Erythroblast (primary cell): ENCODE measurements at regions not wholly inside any gene's neighbourhood (a gene's known extent, or its start where the extent isn't known, plus 50 kb on each side); places are given as distances from the start of the nearest gene placed in this dataset.

Source experiments
- GATA1 ChIP-seq: IDR thresholded peaks from 2 replicates; pipeline ENCODE4 v1.6.1; 2011; ENCODE audit warnings: low read depth, mild to moderate bottlenecking, control low read depth, low read length, moderate library complexity
- POLR2A ChIP-seq: IDR thresholded peaks from 2 replicates; pipeline ENCODE4 v1.6.1; 2011; ENCODE audit warnings: mild to moderate bottlenecking, low read length

DNA sequence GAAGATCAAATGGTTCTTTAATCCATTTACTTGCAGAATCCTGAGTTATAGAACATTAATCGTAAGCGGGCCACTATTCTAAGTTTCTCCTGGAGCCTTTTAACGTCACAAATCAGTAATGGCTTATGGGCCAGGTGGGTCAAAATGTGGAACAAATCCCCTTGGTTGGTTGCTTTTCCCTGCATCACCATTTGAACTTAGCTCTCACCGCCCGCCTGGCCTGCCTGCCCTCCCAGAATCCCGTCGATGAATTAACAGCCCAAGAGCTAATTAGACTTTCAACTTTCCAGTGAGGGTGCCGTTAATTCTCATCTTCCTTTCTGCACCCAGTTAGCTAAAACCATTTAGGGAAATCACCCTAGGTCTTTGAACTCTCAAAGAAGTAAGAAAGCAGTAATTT is 205.5 kb downstream of the RNF152 start:
- no peak for TF ChIP-seq POLR2A
- TF ChIP-seq GATA1: no peak
